Thyroid gland (tissue), 4 donors: ENCODE measurements at regions not wholly inside any gene's neighbourhood (a gene's known extent, or its start where the extent isn't known, plus 50 kb on each side); places are given as distances from the start of the nearest gene placed in this dataset.

Experiments used
- POLR2A ChIP-seq, 2 donors: fragments of 450-650 bp; IDR thresholded peaks; one replicate each; pipeline ENCODE4 v1.6.1; 2017; ENCODE audit warnings: antibody characterized with exemption in 2 of 2, mild to moderate bottlenecking in 2 of 2, moderate library complexity in 1 of 2
- TF ChIP-seq, protein P1 (sequence below), 6 experiments: fragments of 200-600 bp in 3 of 6; fragments of 450-650 bp in 3 of 6; sonication (generic) in 3 of 6; IDR thresholded peaks; one replicate each; pipeline ENCODE4 v1.5.1; 2016 to 2019; ENCODE audit warnings: antibody characterized with exemption in 6 of 6, mild to moderate bottlenecking in 2 of 6, inconsistent platforms in 1 of 6, moderate library complexity in 1 of 6

DNA sequence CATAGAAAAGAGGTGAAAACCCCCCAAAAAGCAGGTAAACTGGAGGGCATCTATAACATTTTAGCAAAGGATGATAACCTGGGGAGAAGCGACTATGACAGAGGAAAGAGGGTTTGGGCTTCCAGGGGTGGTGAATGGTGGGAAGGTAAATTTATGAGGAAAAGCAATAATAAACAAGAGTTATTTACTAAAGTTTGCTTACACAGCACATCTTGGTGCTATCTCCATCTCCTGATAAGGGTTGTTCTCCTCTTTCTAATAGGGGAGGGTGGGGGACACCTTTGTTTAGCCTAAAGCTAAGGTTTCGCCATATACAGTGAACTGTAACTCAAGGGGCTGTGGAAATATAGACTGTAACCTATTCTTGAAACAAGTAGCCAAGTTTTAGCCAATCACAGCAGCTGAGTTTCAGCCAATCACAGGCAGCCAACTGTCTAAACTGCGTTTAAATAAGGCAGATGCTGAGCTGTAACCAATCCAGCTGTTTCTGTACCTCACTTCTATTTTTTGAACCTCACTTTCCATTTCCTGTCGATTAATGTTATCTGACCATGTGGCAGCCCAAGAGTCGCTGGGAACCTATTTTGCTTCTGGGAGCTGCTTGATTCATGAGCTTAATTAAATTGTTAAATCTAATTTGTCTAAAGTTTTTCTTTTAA lies 191.8 kb downstream of the MAP2K6 start:
- TF ChIP-seq, protein P1, sequence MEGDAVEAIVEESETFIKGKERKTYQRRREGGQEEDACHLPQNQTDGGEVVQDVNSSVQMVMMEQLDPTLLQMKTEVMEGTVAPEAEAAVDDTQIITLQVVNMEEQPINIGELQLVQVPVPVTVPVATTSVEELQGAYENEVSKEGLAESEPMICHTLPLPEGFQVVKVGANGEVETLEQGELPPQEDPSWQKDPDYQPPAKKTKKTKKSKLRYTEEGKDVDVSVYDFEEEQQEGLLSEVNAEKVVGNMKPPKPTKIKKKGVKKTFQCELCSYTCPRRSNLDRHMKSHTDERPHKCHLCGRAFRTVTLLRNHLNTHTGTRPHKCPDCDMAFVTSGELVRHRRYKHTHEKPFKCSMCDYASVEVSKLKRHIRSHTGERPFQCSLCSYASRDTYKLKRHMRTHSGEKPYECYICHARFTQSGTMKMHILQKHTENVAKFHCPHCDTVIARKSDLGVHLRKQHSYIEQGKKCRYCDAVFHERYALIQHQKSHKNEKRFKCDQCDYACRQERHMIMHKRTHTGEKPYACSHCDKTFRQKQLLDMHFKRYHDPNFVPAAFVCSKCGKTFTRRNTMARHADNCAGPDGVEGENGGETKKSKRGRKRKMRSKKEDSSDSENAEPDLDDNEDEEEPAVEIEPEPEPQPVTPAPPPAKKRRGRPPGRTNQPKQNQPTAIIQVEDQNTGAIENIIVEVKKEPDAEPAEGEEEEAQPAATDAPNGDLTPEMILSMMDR (IDR thresholded peaks at IDR 0.05), result no peak
- no peak for TF ChIP-seq POLR2A (IDR thresholded peaks at IDR 0.05)
